Stimulated activated naive CD8-positive, alpha-beta T cell treated with anti-CD3 and anti-CD28 coated beads, Interleukin-15, amount 100 ng/mL, for 72 hours (primary cell): ENCODE measurements at regions not wholly inside any gene's neighbourhood (a gene's known extent, or its start where the extent isn't known, plus 50 kb on each side); places are given as distances from the start of the nearest gene placed in this dataset.
A peak's percentile ranks its signal among the peaks of the same experiment; 100 is the strongest.

Source experiments
- ATAC-seq: fragments of 150-1000 bp; cut with Tn5 transposase; 2 replicates; pipeline ENCODE4 v1.10.0; 2021; ENCODE audit warnings: mild to moderate bottlenecking, moderate library complexity
- DNase-seq, 2 donors: peaks; one replicate each; pipeline ENCODE4 v3.0.0; 2021 to 2022
- H3K27ac Mint-ChIP-seq, 2 donors: one replicate each; pipeline ENCODE4 v1.8.0; 2022; ENCODE audit warnings: mild to moderate bottlenecking in 2 of 2, mixed read lengths in 2 of 2, moderate library complexity in 2 of 2
- H3K27me3 Mint-ChIP-seq: one replicate; pipeline ENCODE4 v1.8.0; 2022; ENCODE audit warnings: mixed read lengths
- H3K4me1 Mint-ChIP-seq: one replicate; pipeline ENCODE4 v1.8.0; 2022; ENCODE audit warnings: mild to moderate bottlenecking, mixed read lengths
- H3K4me3 Mint-ChIP-seq, 2 donors: one replicate each; pipeline ENCODE4 v1.8.0; 2022; ENCODE audit warnings: mild to moderate bottlenecking in 2 of 2, mixed read lengths in 2 of 2, moderate library complexity in 1 of 2
- H3K9me3 Mint-ChIP-seq, 2 donors: one replicate each; pipeline ENCODE4 v1.8.0; 2022; ENCODE audit warnings: mixed read lengths in 2 of 2

DNA sequence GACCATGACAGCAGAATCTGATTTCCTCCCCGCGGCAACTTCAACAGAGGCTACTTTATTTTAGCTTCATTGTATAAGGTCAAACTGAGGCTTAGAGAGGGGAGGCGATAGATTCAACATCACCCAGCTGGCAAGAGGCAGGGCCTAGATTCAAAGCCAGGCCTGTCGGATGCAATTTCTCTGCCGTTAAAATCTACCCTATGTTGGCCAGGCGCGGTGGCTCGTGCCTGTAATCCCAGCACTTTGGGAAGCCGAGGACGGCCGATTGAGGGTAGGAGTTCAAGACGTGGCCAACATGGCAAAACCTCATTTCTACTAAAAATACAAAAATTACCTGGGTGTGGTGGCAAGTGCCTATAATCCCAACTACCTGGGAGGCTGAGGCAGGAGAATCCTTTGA, 182.2 kb downstream of the BCOR start:
- no peaks in the 10 kb centered on the region for H3K4me1 Mint-ChIP-seq
- ATAC-seq (no peak), DNase-seq (no peak)
- H3K27me3 Mint-ChIP-seq, result no peaks in the 10 kb centered on the region
- no peaks in the 10 kb centered on the region for H3K9me3 Mint-ChIP-seq
- no peak overlapping the region for H3K4me3 Mint-ChIP-seq
- no peak overlapping the region for H3K27ac Mint-ChIP-seq

DNA sequence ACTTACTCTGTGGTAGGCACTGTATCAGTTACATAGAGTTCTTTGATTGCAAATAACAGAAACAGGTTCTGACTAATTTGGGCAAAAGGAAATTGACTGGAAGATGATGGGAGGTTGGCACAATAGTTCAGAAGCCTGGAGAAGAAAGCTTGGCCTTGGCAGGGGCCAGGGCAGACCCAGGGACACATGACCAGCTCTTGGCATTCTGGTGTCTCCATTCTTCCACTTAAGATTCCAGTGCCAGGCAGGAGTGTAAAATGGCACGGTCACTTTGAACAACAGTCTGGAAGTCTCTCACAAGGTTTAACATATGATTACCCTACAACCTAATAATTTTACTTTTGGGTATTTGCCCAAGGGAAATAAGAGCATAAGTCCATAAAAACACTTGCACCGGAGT, 175.9 kb downstream of the BCOR start:
- Mint-ChIP-seq H3K4me3 (no peak overlapping the region), H3K9me3 (no peaks in the 10 kb centered on the region), H3K4me1 (peaks cover 13% of the 10 kb centered on the region), H3K27ac (no peak overlapping the region), H3K27me3 (no peaks in the 10 kb centered on the region)
- ATAC-seq (no peak), DNase-seq (no peak)

DNA sequence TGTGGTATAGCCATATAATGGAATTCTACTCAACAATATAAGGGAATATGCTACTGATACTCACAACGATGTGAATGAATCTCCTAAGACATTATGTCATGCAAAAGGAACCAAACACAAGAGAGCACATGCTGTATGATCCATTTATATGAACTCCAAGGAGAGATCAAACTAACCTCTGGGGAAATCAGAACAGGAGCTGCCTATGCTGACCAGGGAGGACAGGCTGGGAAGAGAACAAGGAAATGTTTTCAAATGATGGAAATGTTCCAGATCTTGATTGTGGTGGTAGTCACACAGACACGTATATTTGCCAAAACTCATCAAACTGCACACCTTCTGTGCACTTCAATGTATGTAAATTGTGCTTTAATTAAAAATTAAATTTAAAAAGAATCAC, 175.3 kb downstream of the BCOR start:
- Mint-ChIP-seq H3K27me3 (no peaks in the 10 kb centered on the region), H3K4me1 (peaks cover 13% of the 10 kb centered on the region), H3K4me3 (no peak overlapping the region), H3K27ac (no peak overlapping the region), H3K9me3 (no peaks in the 10 kb centered on the region)
- ATAC-seq (no peak), DNase-seq (no peak)

DNA sequence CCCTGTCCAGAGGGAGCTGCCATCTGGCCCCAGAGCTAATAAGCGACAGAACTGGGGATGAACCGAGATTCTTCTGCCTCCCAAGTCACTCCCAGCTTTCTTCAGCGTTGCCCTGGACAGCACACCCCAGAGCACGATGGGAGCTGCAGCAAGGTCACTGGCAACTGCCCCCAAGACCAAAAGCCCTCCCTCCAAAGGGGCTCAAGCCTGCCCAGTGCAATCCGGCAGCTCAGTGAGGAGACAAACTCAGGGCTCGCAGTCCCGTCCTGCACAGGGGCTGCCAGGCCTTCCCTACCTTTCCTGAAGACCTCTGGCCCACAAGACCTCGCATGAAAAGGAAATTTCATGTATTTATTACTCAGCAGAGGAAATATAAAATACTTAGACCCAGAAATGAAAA, 174.8 kb downstream of the BCOR start:
- Mint-ChIP-seq H3K4me1 (peaks cover 13% of the 10 kb centered on the region), H3K27ac (no peak overlapping the region)
- ATAC-seq, result no peak

DNA sequence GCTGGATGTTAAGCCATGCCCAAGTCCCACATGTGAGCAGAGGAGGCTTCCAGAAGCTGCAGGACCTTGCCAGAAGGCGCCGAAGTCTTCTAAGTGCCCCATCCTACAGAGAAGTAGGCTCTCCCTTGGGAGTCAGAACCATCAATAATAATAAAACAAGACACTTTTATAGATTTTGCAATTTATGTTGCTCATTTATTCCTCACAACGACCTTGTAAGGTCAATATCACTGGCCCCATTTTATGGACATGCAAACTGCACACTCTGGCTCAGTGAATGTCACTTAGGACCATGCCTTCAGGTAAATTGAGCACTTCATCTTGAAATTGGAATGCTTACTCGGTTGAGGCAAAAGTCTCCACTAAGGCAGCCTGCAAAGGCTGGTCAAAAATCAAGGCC, 170.4 kb downstream of the BCOR start:
- no peaks in the 10 kb centered on the region for H3K27me3 Mint-ChIP-seq

More for the DNA sequence above, 174.8 kb downstream of the BCOR start:
- no peak for DNase-seq
- no peaks in the 10 kb centered on the region for H3K27me3 Mint-ChIP-seq
- H3K4me3 Mint-ChIP-seq, result no peak overlapping the region
- no peaks in the 10 kb centered on the region for H3K9me3 Mint-ChIP-seq

DNA sequence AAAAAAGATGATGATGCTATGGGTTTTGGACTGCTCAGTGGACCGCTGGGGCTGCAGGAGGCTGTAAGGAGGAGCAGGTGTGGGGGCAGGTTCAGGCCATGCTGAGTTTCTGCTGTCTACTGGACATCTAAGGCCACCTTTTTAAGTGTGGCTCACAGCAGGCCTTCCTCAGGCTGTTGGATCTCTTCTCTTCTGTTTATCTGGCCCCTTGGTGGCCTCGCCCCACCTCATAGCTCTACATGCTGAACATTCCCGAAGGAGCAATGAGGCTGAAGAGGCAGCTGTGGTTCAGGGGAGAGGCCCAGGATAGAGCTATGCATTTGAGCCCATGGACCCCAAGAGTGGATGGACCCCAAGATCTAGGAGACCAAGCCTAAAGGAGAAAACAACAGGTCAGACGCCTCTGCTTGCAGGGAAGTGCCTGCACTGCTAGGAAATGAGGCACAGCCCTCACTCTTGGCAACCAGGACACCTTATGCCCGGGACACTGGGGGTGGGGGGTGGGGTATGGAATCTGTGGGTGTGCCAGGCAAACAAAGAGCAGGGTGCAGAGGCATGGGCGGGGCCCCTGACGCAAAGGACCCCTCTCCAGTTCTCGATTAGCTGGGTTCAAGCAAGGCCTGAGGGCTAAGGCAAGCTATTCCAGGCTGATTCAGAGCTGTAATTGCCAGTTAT, 168.9 kb downstream of the BCOR start:
- peaks cover 13% of the 10 kb centered on the region for H3K4me1 Mint-ChIP-seq
- H3K4me3 Mint-ChIP-seq, result no peak overlapping the region
- ATAC-seq (no peak), DNase-seq (no peak)
- no peaks in the 10 kb centered on the region for H3K27me3 Mint-ChIP-seq
- H3K27ac Mint-ChIP-seq, result no peak overlapping the region
- H3K9me3 Mint-ChIP-seq, result no peaks in the 10 kb centered on the region

More for the DNA sequence above, 170.4 kb downstream of the BCOR start:
- ATAC-seq (no peak), DNase-seq (no peak)
- H3K4me3 Mint-ChIP-seq, result no peak overlapping the region
- no peak overlapping the region for H3K27ac Mint-ChIP-seq
- H3K4me1 Mint-ChIP-seq, result peaks cover 13% of the 10 kb centered on the region
- H3K9me3 Mint-ChIP-seq, result no peaks in the 10 kb centered on the region

DNA sequence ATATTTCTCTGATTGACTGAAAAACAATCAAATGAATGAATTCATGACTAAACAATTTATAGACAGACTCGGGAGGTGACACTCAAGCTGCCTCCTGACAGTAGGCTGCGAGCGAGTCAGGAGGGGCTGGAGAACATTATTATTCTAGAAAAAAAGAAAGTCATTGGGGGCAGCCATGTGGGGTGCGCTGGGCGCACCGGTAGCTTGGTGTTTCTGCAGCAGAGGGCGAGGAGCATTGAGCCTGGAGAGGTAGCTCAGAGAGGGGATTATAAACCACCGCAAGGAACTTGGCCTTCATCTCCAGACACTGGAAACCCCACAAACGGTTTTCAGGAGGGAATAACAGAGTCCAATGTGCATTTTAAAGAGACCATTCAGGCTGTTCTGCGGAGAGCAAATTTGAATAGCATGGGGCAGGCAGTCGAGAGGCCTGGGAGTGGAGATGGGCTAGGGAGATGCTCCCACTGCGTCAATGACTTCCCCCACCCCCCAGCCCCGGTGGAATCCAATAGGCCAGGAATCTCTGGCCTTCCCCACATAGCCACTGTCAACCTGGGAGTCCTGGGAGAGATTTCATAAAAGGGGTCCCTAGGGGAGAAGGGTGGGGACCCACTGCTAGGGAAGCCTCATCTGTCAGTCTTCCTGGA, 168.3 kb downstream of the BCOR start:
- DNase-seq (no peak), ATAC-seq (no peak)
- peak overlapping the region in 1 of 2 donors; percentile 74 for H3K27ac Mint-ChIP-seq
- no peak overlapping the region for H3K4me3 Mint-ChIP-seq
- peaks cover 11% of the 10 kb centered on the region for H3K4me1 Mint-ChIP-seq
- no peaks in the 10 kb centered on the region for H3K9me3 Mint-ChIP-seq
- no peaks in the 10 kb centered on the region for H3K27me3 Mint-ChIP-seq

DNA sequence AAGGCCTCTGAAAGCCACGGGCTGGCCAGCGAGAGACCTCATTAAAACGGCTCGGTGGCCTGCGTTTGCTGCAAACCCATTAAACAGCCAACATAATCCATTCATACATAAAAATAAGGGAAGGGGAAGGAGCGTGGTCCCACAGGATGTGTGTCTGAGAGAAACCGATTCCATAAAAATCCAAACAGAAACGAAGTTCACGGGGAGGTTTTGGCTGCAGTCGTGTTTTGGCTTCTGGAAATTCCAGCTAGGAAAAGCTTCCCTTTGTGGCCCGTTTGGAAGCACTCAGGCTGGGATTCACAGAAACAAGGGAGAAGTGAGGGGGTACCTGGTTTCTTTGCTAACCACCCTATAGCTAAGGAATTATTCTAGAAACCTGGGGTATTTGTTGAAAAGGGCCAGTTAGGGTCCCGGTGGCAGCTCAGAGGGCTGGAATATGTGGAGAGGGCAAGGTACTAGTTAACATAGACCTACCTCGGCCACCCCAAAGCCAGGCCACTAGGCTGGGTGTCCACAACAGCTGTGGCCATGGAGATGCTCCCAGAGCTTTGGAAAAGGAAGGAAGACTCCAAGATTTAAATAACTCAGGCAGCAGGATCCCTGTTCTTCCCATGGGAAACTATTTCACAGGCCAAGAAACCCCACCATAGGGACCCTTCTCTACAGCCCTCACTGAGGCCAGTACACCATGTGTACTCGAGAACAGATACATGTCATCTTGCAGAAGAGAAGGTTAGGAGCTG, 166.8 kb downstream of the BCOR start:
- DNase-seq (no peak), ATAC-seq (no peak)
- no peak overlapping the region for H3K4me3 Mint-ChIP-seq
- no peaks in the 10 kb centered on the region for H3K27me3 Mint-ChIP-seq
- no peaks in the 10 kb centered on the region for H3K9me3 Mint-ChIP-seq
- no peak overlapping the region for H3K27ac Mint-ChIP-seq
- H3K4me1 Mint-ChIP-seq, result no peaks in the 10 kb centered on the region

DNA sequence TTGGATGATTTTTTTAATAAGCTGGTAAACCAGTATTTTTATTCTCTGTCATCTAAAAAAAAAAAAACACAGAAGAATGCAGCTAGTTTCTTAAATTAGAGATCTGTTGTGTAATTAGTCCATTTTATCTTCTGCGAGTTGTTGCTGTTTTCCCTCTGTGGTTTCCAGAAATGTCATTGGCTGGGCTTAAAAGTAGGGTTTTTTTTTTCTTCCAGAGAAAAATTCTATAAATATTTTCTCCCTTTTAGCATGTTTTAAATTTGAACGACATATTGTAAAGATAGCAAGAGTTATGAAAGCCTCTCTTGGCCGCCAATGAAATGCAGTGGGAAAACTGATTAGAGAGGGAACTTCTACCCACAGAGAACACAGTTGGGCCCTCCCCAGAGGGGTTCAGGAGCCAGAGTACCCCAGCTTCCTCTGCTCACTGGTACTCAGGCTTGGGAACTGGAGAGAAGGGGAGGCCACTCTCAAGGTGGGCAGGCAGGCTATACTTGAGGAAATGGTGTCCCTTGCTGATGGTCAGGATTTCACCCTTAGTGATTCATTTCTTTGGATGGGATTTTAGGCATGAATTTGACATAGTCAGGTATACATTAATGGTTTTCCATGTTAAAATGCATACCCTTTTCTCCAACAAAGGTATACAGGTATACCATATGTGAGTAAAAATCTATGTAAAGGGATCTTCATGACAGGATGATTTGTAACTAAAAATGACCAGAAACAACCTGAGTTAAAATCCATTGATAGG, 166.1 kb downstream of the BCOR start:
- Mint-ChIP-seq H3K4me3 (no peak overlapping the region), H3K9me3 (no peaks in the 10 kb centered on the region), H3K4me1 (no peaks in the 10 kb centered on the region), H3K27ac (no peak overlapping the region), H3K27me3 (no peaks in the 10 kb centered on the region)
- DNase-seq (no peak), ATAC-seq (no peak)

DNA sequence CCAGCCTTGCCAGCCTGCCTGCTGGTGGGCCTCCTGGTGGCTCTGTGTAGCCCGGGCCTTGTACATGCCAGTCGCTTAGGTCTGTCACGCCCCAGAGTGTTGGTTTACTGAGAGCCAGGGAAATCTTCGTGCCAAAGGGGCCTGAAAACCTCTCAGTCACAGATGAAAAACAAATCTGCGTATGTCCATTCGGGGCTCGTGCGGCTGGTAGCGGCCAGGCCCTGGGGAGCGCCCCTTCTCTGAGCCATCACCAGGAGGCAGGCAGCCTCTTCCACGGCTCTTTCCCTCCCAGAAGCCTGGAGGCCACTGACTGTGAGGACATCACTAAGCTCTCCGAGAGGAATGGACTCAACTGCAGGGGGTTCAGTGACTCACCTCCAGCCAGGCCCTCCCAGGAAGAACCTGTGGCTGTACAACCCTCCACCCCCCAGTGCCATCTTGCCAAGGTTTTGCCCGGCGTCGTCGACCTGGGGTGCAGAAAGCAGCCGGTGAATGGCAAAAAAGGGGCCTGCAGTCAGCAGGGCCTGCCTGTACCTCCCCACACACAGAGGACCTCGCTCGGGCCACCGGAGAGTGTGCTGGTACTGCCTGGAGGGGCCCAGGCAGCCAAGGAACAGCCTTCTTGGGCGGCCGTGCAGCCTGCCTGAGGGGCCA, 162.2 kb downstream of the BCOR start:
- peaks cover 13% of the 10 kb centered on the region for H3K4me1 Mint-ChIP-seq
- ATAC-seq (no peak), DNase-seq (no peak)
- no peaks in the 10 kb centered on the region for H3K27me3 Mint-ChIP-seq
- H3K9me3 Mint-ChIP-seq, result no peaks in the 10 kb centered on the region
- H3K27ac Mint-ChIP-seq, result peak overlapping the region in 1 of 2 donors; percentile 19
- no peak overlapping the region for H3K4me3 Mint-ChIP-seq

DNA sequence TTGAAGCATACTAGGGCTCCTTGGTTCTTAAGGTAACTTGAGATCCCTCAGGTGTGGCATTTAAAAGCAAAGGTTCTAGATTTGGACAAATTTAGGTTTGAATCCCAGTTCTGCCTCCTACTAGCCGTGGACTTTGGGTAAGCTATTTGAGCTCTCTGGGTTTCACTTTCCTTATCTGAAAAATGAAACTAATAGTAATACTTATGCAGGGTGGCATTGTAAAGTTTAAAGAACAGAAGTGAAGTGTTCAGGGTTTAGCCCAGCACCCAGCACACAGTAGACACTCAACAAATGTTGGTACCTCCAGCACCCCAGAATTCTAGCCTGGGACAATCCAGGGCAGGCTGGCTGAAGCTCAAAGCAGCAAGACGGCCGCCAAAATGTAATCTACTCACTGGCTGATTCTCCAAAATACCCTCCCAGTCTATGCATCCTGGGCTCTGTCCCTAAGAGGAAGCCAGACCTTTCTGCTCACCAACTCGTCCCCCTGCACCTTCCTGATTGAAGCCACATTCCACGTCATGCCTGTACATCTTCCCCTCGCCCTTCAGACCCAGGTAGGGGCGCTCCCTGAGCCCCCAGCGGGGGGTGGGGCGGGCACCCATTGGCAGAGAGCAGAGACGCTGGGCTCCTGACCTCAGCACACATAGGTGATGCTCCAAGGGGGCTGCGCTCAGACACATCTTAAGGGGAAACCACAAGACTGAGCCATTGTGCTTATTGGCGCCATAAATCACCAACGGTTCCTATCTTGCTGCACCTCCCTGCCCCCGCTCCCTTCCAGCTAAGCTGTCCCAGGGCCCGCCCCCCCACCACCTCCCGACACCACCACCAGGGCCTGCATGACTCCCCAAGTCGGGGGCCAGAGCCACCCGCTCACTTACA, 160.6 kb downstream of the BCOR start:
- H3K9me3 Mint-ChIP-seq, result no peaks in the 10 kb centered on the region
- peak overlapping the region; percentile 92 to 97 for H3K27ac Mint-ChIP-seq
- peak overlapping the region; percentile 75 to 91 for H3K4me3 Mint-ChIP-seq
- ATAC-seq, result peak; percentile 82
- peaks cover 13% of the 10 kb centered on the region for H3K4me1 Mint-ChIP-seq
- peak; percentile 4 to 11 for DNase-seq
- H3K27me3 Mint-ChIP-seq, result no peaks in the 10 kb centered on the region

DNA sequence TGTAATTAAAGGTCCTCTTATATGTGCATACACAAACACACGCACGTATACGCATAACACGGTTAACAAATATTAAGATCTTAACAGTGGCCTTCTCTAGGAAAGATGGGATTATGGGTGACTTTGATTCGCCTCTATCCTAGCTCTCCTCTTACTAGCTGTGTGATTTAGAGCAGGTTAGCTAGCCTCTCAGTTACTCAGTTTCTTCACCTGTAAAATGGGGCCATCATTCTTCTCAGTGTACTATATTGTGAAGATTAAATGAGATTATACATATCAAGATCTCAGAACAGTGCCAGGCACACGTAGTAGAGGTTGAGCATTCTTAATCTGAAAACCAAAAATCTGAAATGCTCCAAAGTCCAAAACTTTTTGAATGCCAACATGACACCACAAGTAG, 159.3 kb downstream of the BCOR start:
- no peak overlapping the region for H3K4me3 Mint-ChIP-seq

DNA sequence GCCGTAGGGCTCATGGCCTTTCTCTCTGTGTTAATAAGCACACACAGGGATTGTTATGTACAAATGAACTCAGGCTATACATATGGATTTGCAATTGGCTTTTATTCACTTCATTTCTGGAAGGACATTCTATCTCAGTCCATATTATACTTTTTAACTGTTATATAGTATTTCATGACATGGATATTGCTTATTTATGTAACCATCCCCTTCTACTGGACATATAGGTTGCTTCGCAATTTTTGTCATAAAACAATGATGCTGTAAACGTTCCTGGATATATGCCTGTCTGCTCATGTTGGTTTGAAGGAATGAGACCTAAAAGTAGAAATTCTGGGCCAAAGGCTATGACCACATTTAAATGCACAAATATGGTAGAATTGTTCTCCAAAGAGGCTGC, 158.1 kb downstream of the BCOR start:
- Mint-ChIP-seq H3K4me1 (peaks cover 13% of the 10 kb centered on the region), H3K27me3 (no peaks in the 10 kb centered on the region), H3K9me3 (peaks cover 0 to 12% of the 10 kb centered on the region in 2 donors), H3K27ac (no peak overlapping the region), H3K4me3 (no peak overlapping the region)
- DNase-seq (no peak), ATAC-seq (no peak)

More for the DNA sequence above, 159.3 kb downstream of the BCOR start:
- Mint-ChIP-seq H3K9me3 (peaks cover 0 to 4% of the 10 kb centered on the region in 2 donors), H3K4me1 (peaks cover 13% of the 10 kb centered on the region), H3K27ac (no peak overlapping the region), H3K27me3 (no peaks in the 10 kb centered on the region)
- ATAC-seq (no peak), DNase-seq (no peak)

DNA sequence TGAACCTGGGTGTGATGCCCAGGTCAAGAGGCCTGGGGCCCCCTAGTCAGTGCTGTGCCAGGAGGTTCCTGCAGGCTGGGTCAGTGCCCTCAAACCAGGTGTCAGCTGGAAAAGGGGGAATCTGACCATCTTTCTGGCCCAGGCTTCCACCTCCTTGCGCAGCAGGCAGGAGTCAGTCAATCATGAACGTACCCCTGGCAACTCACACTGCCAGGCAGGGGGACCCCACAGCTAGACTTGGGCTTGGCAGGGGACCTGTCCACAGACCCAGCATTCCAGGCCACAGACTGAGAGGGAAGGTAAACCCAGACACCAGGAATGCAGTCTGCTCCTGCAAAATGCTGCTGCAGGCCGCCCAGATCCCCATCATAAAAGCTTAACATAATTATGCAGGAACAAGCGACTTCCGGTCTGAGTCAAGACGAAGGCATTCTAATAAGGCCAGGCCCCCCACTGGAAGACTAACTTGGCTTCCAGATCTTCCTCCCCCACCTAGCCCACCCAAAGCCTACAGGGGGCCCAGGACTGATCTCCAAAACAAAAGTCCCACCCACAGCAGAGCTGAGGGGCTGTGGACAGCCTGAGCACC, 156.3 kb downstream of the BCOR start:
- Mint-ChIP-seq H3K27ac (no peak overlapping the region), H3K4me1 (peaks cover 13% of the 10 kb centered on the region), H3K27me3 (no peaks in the 10 kb centered on the region), H3K9me3 (peaks cover 0 to 12% of the 10 kb centered on the region in 2 donors), H3K4me3 (no peak overlapping the region)
- DNase-seq (no peak), ATAC-seq (no peak)
